Central memory CD8-positive, alpha-beta T cell (primary cell): ENCODE measurements at regions not wholly inside any gene's neighbourhood (a gene's known extent, or its start where the extent isn't known, plus 50 kb on each side); places are given as distances from the start of the nearest gene placed in this dataset.

ENCODE experiments used
- ATAC-seq: fragments of 150-1000 bp; cut with Tn5 transposase; replicated peaks from 2 replicates; pipeline ENCODE4 v1.10.0; 2022; ENCODE audit warnings: mild to moderate bottlenecking, moderate FRiP score, moderate number of reproducible peaks; ENCODE audit not compliant: poor library complexity, severe bottlenecking; ENCODE audit errors: extremely low read depth
- DNase-seq, 2 donors: peaks; one replicate each; pipeline ENCODE4 v3.0.0; 2021; ENCODE audit warnings: low spot score in 2 of 2
- H3K27ac Mint-ChIP-seq: one replicate; pipeline ENCODE4 v1.8.0; 2022; ENCODE audit warnings: low read depth, mild to moderate bottlenecking, moderate library complexity, mixed read lengths
- H3K27me3 Mint-ChIP-seq: one replicate; pipeline ENCODE4 v1.8.0; 2022; ENCODE audit warnings: mixed read lengths
- H3K36me3 Mint-ChIP-seq: one replicate; pipeline ENCODE4 v1.8.0; 2022; ENCODE audit warnings: mild to moderate bottlenecking, moderate library complexity, mixed read lengths; ENCODE audit not compliant: insufficient read depth
- H3K4me1 Mint-ChIP-seq: one replicate; pipeline ENCODE4 v1.8.0; 2022; ENCODE audit warnings: mixed read lengths
- H3K4me3 Mint-ChIP-seq: one replicate; pipeline ENCODE4 v1.8.0; 2022; ENCODE audit warnings: mild to moderate bottlenecking, moderate library complexity, mixed read lengths
- H3K9me3 Mint-ChIP-seq: one replicate; pipeline ENCODE4 v1.8.0; 2022; ENCODE audit warnings: mixed read lengths

- Mint-ChIP-seq H3K36me3 (peaks cover 2% of the 10 kb centered on the region), H3K4me1 (no peaks in the 10 kb centered on the region), H3K27me3 (no peaks in the 10 kb centered on the region), H3K4me3 (no peak overlapping the region), H3K9me3 (no peaks in the 10 kb centered on the region), H3K27ac (no peak overlapping the region)
- DNase-seq (no peak), ATAC-seq (no peak)
Measured at GRCh38 chr7:136189506-136189998, 212.4 kb upstream of the MTPN start.

- ATAC-seq = no peak
- DNase-seq = no peak
- no peak overlapping the region for H3K27ac Mint-ChIP-seq
- no peaks in the 10 kb centered on the region for H3K4me1 Mint-ChIP-seq
- H3K9me3 Mint-ChIP-seq = peaks cover 4% of the 10 kb centered on the region
- peaks cover 2% of the 10 kb centered on the region for H3K36me3 Mint-ChIP-seq
- no peak overlapping the region for H3K4me3 Mint-ChIP-seq
- H3K27me3 Mint-ChIP-seq = no peaks in the 10 kb centered on the region
Measured at GRCh38 chr7:136186281-136186680, 209.1 kb upstream of the MTPN start.

GRCh38 chr7:136184719-136185118 is 207.6 kb upstream of the MTPN start:
- H3K27me3 Mint-ChIP-seq = no peaks in the 10 kb centered on the region
- DNase-seq (no peak), ATAC-seq (no peak)
- peaks cover 4% of the 10 kb centered on the region for H3K9me3 Mint-ChIP-seq
- H3K4me3 Mint-ChIP-seq = no peak overlapping the region
- H3K4me1 Mint-ChIP-seq = no peaks in the 10 kb centered on the region
- H3K36me3 Mint-ChIP-seq = no peaks in the 10 kb centered on the region
- H3K27ac Mint-ChIP-seq = no peak overlapping the region

- no peaks in the 10 kb centered on the region for H3K4me1 Mint-ChIP-seq
- H3K27ac Mint-ChIP-seq = no peak overlapping the region
- no peaks in the 10 kb centered on the region for H3K36me3 Mint-ChIP-seq
- no peak for ATAC-seq
- peaks cover 4% of the 10 kb centered on the region for H3K9me3 Mint-ChIP-seq
- no peak for DNase-seq
- H3K27me3 Mint-ChIP-seq = no peaks in the 10 kb centered on the region
- no peak overlapping the region for H3K4me3 Mint-ChIP-seq
Measured at GRCh38 chr7:136183981-136184380, 206.8 kb upstream of the MTPN start.

- ATAC-seq = no peak
- no peak overlapping the region for H3K4me3 Mint-ChIP-seq
- H3K9me3 Mint-ChIP-seq = peaks cover 4% of the 10 kb centered on the region
Measured at GRCh38 chr7:136180984-136181383, 203.8 kb upstream of the MTPN start.

DNA sequence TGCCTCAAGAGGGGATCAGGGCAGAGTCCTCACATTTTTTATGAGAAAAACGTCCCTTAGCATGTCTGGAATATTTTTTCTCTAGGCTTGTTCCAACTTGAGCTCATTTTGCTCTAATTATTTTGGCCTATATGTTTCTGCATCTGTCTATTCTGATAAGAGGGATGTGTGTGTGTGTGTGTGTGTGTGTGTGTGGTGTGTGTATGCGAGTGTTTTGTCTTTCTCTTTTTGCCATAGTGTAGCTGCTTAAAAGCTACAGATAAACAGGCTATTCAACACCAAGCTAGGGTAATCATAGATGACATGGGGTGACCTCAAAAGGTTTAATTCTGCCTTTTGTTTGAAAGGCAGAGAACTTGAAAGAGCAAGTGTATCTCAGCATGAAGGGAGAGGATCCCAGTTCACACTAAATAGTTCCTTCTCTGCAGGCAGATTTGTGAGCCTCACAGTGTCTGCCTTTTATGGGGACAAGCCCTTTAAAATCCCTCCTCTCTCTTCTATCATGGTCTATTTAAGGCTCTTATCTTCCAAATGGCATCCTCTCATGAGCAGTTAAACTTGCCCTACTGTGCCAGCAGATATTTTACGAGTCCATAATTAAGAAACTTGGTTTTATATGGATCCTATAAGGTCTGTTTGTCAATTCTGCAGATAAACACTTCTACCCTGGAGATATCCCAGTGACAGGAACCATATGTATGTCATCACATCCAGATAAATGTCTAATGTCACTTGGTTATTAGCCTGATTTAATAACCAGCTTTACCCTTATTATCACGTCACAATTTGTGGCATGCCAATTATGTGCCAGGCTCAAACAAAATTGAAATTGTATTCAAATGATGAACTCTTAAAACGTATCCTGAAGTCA is 202.9 kb upstream of the MTPN start:
- H3K9me3 Mint-ChIP-seq = peaks cover 4% of the 10 kb centered on the region
- H3K36me3 Mint-ChIP-seq = no peaks in the 10 kb centered on the region
- H3K27ac Mint-ChIP-seq = no peak overlapping the region
- H3K4me3 Mint-ChIP-seq = no peak overlapping the region
- no peak for DNase-seq
- no peaks in the 10 kb centered on the region for H3K4me1 Mint-ChIP-seq
- no peaks in the 10 kb centered on the region for H3K27me3 Mint-ChIP-seq
- no peak for ATAC-seq

More at GRCh38 chr7:136180984-136181383, 203.8 kb upstream of the MTPN start:
- Mint-ChIP-seq H3K36me3 (no peaks in the 10 kb centered on the region), H3K27me3 (no peaks in the 10 kb centered on the region), H3K4me1 (no peaks in the 10 kb centered on the region), H3K27ac (no peak overlapping the region)
- no peak for DNase-seq

DNA sequence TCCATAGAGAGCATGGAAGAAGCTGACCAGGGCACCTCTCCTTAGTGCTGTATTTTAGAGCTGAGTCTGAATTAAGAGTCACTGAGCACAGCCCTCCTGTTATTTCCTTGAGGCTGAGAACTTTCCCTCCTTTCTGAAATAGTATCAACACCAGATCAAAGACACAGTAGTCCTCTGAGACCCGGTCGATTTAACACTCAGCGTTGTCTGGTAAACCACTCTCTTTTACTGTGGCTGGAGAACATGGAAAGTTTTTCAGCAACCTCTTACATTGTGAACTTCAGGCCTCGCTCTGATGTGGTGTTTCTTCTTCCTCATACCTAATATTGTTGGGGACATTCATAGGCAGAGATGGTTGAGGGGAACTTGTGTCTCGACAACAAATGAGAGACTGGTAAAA is 202.0 kb upstream of the MTPN start:
- ATAC-seq (no peak), DNase-seq (no peak)
- Mint-ChIP-seq H3K27me3 (no peaks in the 10 kb centered on the region), H3K36me3 (no peaks in the 10 kb centered on the region), H3K9me3 (peaks cover 4% of the 10 kb centered on the region), H3K4me1 (no peaks in the 10 kb centered on the region), H3K4me3 (no peak overlapping the region), H3K27ac (no peak overlapping the region)

- Mint-ChIP-seq H3K4me3 (no peak overlapping the region), H3K9me3 (no peaks in the 10 kb centered on the region), H3K27ac (no peak overlapping the region), H3K27me3 (no peaks in the 10 kb centered on the region), H3K4me1 (no peaks in the 10 kb centered on the region), H3K36me3 (no peaks in the 10 kb centered on the region)
- ATAC-seq = no peak
- DNase-seq = no peak
Measured at GRCh38 chr7:136174477-136175125, 197.4 kb upstream of the MTPN start.

- Mint-ChIP-seq H3K36me3 (peaks cover 1% of the 10 kb centered on the region), H3K4me3 (no peak overlapping the region), H3K27ac (no peak overlapping the region), H3K9me3 (no peaks in the 10 kb centered on the region), H3K27me3 (no peaks in the 10 kb centered on the region), H3K4me1 (no peaks in the 10 kb centered on the region)
- ATAC-seq = no peak
- no peak for DNase-seq
Measured at GRCh38 chr7:136173874-136174273, 196.7 kb upstream of the MTPN start.

- Mint-ChIP-seq H3K27ac (no peak overlapping the region), H3K27me3 (no peaks in the 10 kb centered on the region), H3K9me3 (no peaks in the 10 kb centered on the region), H3K36me3 (peaks cover 1% of the 10 kb centered on the region), H3K4me1 (no peaks in the 10 kb centered on the region), H3K4me3 (no peak overlapping the region)
- no peak for DNase-seq
- ATAC-seq = no peak
Measured at GRCh38 chr7:136171233-136171632, 194.1 kb upstream of the MTPN start.

GRCh38 chr7:136168821-136169220 is 191.7 kb upstream of the MTPN start:
- no peaks in the 10 kb centered on the region for H3K4me1 Mint-ChIP-seq
- no peak overlapping the region for H3K4me3 Mint-ChIP-seq
- DNase-seq = no peak
- H3K36me3 Mint-ChIP-seq = peaks cover 1% of the 10 kb centered on the region
- no peaks in the 10 kb centered on the region for H3K27me3 Mint-ChIP-seq
- no peak overlapping the region for H3K27ac Mint-ChIP-seq
- no peak for ATAC-seq
- H3K9me3 Mint-ChIP-seq = no peaks in the 10 kb centered on the region

DNA sequence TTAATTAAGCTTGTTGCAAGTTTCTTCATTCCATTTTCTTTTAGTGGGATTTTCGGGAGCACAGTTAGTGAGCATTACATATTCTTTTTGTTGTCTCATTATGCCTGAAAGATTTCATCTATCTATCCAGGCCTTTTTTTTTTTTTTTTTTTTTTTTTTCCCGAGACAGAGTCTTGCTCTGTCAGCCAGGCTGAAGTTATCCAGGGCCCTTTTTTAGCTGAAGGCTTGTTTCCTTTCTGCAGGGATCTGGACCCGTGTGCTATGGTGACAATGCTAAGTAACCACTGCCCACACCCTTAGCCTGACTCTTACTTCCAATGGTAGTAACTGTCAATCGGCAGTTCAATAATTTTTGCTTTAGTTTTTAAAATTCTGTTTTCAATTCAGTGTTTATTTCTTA is 190.8 kb upstream of the MTPN start:
- peaks cover 1% of the 10 kb centered on the region for H3K36me3 Mint-ChIP-seq
- no peaks in the 10 kb centered on the region for H3K27me3 Mint-ChIP-seq
- H3K4me3 Mint-ChIP-seq = no peak overlapping the region
- ATAC-seq (no peak), DNase-seq (no peak)
- H3K9me3 Mint-ChIP-seq = no peaks in the 10 kb centered on the region
- H3K27ac Mint-ChIP-seq = no peak overlapping the region
- H3K4me1 Mint-ChIP-seq = no peaks in the 10 kb centered on the region

DNA sequence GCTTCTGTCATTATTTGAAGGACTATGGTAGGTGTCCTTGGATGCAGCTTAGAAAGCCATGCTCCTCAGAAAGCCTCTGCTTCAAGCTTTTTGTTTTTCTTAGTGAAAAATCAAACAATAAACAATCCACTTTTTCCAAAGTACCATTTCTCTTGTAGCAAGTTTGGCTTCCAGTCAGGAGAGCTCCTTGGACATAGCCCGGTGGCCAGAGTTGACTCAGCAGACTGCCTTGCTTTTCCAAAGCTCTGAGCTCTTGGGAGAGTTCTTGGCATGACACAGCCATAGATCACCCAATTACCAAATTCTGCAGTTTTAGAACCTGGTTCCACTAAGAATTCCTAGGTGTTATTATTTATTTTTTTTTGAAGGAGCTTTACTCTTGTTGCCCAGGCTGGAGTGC is 189.4 kb upstream of the MTPN start:
- Mint-ChIP-seq H3K27ac (no peak overlapping the region), H3K4me1 (no peaks in the 10 kb centered on the region), H3K4me3 (no peak overlapping the region), H3K27me3 (no peaks in the 10 kb centered on the region), H3K9me3 (no peaks in the 10 kb centered on the region), H3K36me3 (peaks cover 1% of the 10 kb centered on the region)
- no peak for ATAC-seq
- no peak for DNase-seq
